Suppressor macrophage treated with lipopolysaccharide for 4 hours (primary cell): ENCODE measurements at regions not wholly inside any gene's neighbourhood (a gene's known extent, or its start where the extent isn't known, plus 50 kb on each side); places are given as distances from the start of the nearest gene placed in this dataset.
A peak's percentile ranks its signal among the peaks of the same experiment; 100 is the strongest.
"Not testable (repeated sequence)": the region's sequence is repeated elsewhere in the genome, so short reads cannot be mapped to it uniquely, and the experiment has no call there.

Experiments used
- DNase-seq: peaks from one replicate; pipeline ENCODE4 v3.0.0-alpha.2; 2020

DNA sequence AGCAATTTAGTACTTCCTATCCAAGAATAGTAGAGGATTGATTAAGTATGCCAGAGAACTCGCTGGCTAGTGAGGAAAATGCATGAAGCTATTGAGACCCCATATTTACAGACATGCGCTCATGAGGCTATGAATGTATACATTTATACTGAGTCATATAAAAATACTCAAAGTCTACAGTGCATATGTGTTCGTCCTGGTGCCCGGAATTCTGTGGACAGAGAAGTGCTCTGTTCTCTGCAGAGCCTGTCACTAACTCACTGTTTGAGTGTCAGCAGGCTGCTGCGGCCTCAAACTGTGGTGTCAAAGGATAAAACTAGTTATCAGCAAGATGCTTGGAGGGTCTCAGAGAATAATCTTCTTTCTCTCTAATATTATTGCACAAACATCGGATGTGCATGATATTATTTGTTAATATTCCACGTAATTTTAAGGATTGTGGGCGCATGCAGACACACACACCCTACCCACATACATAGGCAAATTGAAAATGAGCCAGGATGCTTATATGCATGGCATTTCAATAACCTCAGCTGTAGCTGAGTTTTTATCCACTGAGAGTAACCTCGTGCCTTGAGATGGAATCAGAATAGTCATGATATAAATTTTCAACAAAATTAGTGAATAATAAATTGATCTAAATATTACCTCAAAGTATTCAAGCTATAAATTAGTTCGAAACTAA is 50.0 kb upstream of the TSC22D2 start:
- no peak for DNase-seq

DNA sequence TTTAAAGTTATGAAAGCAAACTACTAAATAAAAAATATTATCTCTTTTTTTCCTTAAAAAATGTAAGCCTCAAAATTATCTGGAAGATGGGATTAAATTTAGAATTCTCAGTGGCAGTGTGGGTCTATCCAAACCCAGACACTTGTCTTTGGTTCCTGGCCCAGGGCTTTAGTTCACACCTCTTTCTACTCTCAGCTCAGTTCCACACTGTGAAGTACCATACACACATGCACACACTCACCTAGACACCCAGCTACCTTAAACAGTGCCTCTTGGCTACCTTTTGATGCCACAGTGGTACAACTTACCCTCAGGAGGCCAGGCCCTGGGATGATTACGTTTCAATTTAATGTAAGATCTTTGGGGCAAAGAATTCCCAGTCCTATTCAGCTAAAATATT is 51.0 kb upstream of the TSC22D2 start:
- no peak for DNase-seq

- no peak for DNase-seq
Observed at GRCh38 chr3:150355574-150355973, 52.5 kb upstream of the TSC22D2 start.

- no peak for DNase-seq
Observed at GRCh38 chr3:150352931-150353330, 55.2 kb upstream of the TSC22D2 start.

DNA sequence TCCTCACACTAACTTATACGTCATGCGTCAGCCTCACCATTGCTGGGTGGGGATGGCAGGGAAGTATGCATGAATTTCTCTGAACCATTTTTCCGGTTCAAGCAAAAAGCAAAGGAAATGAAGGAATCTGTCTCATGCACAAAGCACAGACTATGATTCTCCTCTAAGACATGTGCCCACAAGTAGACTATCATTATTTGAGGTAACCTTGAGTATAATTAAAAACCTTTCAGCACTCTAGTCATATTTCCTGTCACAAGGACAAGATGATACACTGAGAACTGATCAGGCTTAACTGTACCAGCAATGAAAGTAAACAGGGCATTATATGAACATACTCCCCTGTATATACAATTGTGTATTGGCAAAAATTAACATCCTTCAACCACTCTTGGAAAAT is 56.7 kb upstream of the TSC22D2 start:
- DNase-seq, result no peak

GRCh38 chr3:150349314-150350097 is 58.6 kb upstream of the TSC22D2 start:
- no peak for DNase-seq

GRCh38 chr3:150348500-150348899 is 59.6 kb upstream of the TSC22D2 start:
- peak; percentile 85 for DNase-seq

- no peak for DNase-seq
Observed at GRCh38 chr3:150346981-150347863, 60.9 kb upstream of the TSC22D2 start.

DNA sequence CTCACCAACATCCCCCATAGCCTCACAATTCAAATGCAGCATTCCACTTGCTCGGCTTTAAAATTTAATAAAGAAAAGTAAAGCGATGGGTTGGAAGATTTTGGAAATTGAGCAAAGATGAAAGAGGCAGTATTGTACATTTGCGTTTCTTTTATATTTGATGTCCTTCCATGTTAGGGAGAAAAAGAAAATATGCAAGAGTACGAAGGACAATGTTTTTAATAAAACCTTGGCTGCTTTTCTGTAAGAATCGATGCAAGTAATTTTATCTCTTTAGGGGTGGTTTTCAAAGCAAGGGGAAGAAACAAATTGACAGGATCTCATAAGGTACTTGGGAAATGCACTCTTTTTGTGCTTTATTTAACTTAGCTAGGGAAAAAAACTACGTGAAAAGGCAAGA is 61.8 kb upstream of the TSC22D2 start:
- DNase-seq, result no peak

DNA sequence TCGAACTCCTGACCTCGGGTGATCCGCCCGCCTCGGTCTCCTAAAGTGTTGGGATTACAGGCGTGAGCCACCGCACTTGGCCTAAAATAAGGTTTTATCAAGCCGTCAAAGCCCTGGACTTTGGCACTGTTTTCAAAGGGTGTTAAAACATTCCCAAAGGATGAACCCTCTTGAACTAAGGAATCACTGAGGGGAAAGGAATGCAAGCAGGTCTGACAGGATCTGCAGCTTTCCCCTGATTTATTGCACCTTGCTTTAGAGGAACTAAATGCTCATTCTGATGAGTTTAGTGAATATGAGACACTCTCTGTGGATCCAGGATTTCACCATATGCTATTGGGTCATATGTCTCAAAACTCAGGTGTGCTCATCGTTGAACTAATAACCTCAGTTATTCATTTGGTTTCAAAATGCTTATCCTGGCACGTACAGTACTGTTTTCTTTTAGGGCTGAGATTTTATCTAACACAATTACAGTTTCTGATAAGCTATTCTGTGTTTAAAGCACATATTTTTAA is 63.0 kb upstream of the TSC22D2 start:
- DNase-seq, result no peak

GRCh38 chr3:150344079-150344759 is 63.9 kb upstream of the TSC22D2 start:
- DNase-seq, result no peak

- no peak for DNase-seq
Observed at GRCh38 chr3:150342896-150343467, 65.1 kb upstream of the TSC22D2 start.

- no peak for DNase-seq
Observed at GRCh38 chr3:150341891-150342290, 66.2 kb upstream of the TSC22D2 start.

DNA sequence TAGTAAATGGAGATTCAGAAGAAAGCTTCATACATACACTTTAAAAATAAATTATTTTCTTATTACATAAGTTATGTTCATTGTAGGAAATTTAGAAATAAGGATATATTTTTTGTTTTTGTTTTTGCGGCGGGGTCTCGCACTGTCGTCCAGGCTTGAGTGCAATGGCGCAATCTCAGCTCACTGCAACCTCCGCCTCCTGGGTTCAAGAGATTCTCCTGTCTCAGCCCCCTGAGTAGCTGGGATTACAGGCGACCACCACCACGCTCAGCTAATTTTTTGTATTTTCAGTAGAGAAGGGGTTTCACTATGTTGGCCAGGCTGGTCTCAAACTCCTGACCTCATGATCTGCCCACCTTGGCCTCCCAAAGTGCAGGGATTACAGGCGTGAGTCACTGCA is 71.7 kb upstream of the TSC22D2 start:
- DNase-seq, result not testable (repeated sequence)

DNA sequence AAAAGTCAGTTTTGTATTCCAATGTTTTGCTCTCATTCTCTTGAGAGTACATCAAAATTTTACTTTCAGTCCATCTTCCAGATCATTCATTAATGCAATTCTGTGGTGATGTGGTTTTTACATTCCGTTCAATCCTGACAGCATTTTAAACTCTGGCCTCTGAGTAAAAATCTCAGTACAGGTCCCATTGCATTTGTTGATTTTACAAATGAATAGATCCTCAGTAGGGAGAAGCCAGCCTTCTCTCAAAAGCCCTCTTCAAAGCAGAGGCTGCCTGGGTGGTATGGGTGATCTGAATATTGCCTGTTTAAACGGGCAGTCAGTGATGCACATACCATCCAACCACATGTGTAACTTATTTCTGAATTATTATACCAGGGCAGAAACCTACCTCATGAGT is 72.5 kb upstream of the TSC22D2 start:
- DNase-seq, result no peak

DNA sequence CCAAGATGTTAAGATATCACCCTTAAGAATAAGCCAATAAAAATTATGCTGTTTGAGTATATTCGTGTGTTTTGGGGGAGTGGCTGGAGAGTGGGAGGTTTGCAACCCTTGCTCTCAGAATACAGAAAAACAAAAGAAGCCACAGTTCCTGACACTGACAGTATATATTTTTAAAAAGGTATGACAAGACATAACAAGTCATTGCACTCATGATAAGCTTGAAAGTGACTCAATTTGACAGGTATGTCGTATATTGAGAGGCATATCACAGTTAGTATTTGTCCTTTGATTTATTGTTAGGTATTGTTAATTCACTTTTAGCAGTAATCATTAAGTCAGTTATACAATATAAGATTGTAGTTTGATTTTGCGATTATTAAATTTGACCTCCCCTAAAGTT is 73.1 kb upstream of the TSC22D2 start:
- DNase-seq, result no peak

DNA sequence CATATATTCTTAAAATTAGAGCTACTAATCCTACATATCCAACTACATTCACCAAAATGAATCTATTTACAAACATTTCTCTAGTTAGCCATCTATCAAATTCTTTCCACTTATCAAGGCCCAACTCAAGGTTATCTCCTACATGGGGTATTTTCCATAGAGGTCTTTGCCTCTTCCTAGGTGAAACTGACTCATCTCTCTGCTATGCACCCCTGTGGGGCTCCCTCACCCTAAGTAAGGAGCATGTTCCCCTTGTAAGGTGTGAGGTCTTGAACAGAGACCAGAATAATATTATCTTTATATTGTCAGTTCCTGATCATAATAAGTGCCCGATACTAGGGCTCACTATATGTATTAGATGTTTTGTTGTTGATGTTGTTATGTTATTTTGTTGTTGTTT is 74.6 kb upstream of the TSC22D2 start:
- DNase-seq, result no peak

DNA sequence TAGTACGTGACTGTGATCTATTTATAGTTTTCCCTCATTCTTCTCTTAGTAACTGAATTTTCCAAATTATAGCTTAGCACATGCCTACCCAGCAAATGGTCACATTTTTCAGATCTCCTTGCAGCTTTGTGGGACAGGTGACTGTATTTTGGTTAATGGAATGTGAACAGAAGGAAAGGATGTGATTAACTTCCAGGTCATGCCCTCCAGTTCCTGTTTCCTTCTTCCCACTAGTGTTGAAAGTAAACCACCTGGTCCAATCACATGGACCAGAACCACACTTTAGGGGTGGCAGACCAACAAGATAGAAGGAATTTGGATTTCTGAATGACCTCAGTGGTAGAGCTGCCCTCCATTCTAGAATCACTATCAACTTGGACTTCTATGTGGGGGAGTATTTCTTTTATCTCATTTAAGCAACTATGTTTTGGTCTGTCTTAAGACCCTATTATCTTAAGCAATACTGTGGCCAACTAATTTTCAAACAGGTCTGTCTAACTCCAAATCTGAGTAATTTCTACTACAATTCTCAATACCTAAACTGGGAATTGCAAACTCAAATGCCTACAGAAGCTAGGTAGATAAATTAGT is 76.0 kb upstream of the TSC22D2 start:
- no peak for DNase-seq

GRCh38 chr3:150330872-150331271 is 77.2 kb upstream of the TSC22D2 start:
- DNase-seq, result no peak

DNA sequence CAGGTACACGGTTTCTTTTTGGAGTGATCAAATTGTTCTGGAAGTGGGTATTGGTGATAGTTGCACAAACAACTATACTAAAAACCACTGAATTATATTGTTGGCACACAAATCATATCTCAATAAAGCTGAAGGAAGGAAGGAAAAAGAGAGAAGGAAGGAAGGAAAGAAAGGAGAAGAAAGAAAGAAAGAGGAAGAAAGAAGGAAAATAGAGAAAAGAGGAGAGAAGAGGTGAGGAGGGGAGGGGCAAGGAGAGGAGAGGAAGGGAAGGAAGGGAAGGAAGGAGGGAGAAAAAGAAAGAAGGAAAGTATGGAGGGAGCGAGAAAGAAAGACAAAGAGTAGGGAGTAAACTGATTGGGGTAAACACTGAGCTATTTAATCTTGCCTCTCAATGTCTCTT is 77.9 kb upstream of the TSC22D2 start:
- no peak for DNase-seq

- DNase-seq, result peak; percentile 12
Observed at GRCh38 chr3:150329408-150329807, 78.7 kb upstream of the TSC22D2 start.

DNA sequence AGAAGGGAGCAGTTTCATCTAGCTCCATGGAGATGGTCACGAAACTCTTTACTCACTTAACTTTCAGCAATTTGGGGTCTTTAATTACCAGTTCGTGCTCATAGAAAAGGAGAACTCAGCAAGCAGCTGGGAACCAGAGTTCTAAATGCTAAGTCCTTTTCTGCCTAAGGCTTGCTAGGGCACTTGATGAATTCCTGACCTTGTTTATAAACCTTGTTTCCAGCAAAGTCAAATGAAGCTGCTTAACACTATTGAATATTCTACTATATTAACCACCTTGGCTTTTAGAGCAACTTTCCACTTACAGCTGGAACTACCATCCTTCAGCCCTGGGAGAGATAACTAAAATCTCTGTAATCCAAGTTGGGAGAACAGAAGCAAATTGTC is 79.5 kb upstream of the TSC22D2 start:
- no peak for DNase-seq
